Suprapubic skin (tissue), 4 donors: ENCODE measurements at regions not wholly inside any gene's neighbourhood (a gene's known extent, or its start where the extent isn't known, plus 50 kb on each side); places are given as distances from the start of the nearest gene placed in this dataset.
A peak's percentile ranks its signal among the peaks of the same experiment; 100 is the strongest.

Source experiments
- DNase-seq, 2 donors: peaks; one replicate each; pipeline ENCODE4 v3.0.0-alpha.2; 2019; ENCODE audit warnings: low spot score in 2 of 2
- H3K27ac ChIP-seq: fragments of 200-600 bp; sonication (generic); one replicate; pipeline ENCODE4 v1.5.1; 2019
- H3K27me3 ChIP-seq: fragments of 200-600 bp; sonication (generic); one replicate; pipeline ENCODE4 v1.5.1; 2019
- H3K36me3 ChIP-seq: fragments of 200-600 bp; sonication (generic); one replicate; pipeline ENCODE4 v1.5.1; 2019
- H3K4me1 ChIP-seq: fragments of 200-600 bp; sonication (generic); one replicate; pipeline ENCODE4 v1.5.1; 2019
- H3K4me3 ChIP-seq: fragments of 200-600 bp; sonication (generic); one replicate; pipeline ENCODE4 v1.5.1; 2019; ENCODE audit warnings: mild to moderate bottlenecking
- H3K9me3 ChIP-seq: fragments of 200-600 bp; sonication (generic); one replicate; pipeline ENCODE4 v1.5.1; 2019
- CTCF ChIP-seq, 2 donors: fragments of 200-600 bp in 1 of 2; fragments of 450-650 bp in 1 of 2; sonication (generic) in 1 of 2; IDR thresholded peaks; one replicate each; pipeline ENCODE4 v1.5.1; 2016 to 2019; ENCODE audit warnings: antibody characterized with exemption in 2 of 2, mild to moderate bottlenecking in 1 of 2, moderate library complexity in 1 of 2
- EP300 ChIP-seq: sonication (generic); formaldehyde crosslinking; IDR thresholded peaks from one replicate; pipeline ENCODE4 v1.6.1; 2017; ENCODE audit warnings: antibody characterized with exemption
- POLR2A ChIP-seq, 2 donors: fragments of 450-650 bp; IDR thresholded peaks; one replicate each; pipeline ENCODE4 v1.6.1; 2017; ENCODE audit warnings: antibody characterized with exemption in 2 of 2, mild to moderate bottlenecking in 2 of 2, moderate library complexity in 2 of 2
- POLR2AphosphoS5 ChIP-seq, 3 donors: sonication (generic); formaldehyde crosslinking; IDR thresholded peaks; one replicate each; pipeline ENCODE4 v1.6.1; 2017; ENCODE audit warnings: antibody characterized with exemption in 3 of 3
- WGBS: methylation state at CpG from one replicate; pipeline ENCODE4 v1.1.5; 2018; 5-methylcytosine and 5-hydroxymethylcytosine counted together

- Histone ChIP-seq H3K4me3 (no peak overlapping the region), H3K27ac (no peak overlapping the region), H3K27me3 (no peaks in the 10 kb centered on the region), H3K4me1 (no peaks in the 10 kb centered on the region), H3K9me3 (no peaks in the 10 kb centered on the region), H3K36me3 (no peaks in the 10 kb centered on the region)
- TF ChIP-seq POLR2A (IDR thresholded peaks at IDR 0.05): no peak
- no peak for TF ChIP-seq EP300
- no peak for TF ChIP-seq CTCF (IDR thresholded peaks at IDR 0.05)
- TF ChIP-seq POLR2AphosphoS5 (IDR thresholded peaks at IDR 0.05): no peak
- WGBS: 84% methylated on average over 3 of the region's 3 CpGs
- no peak for DNase-seq
These were observed 1243.1 kb downstream of the GATA3 start for GRCh38 chr10:9297580-9297979.

GRCh38 chr10:9299966-9300365 lies 1245.5 kb downstream of the GATA3 start:
- TF ChIP-seq POLR2AphosphoS5 (IDR thresholded peaks at IDR 0.05) (no peak), POLR2A (IDR thresholded peaks at IDR 0.05) (no peak), EP300 (no peak)
- no peaks in the 10 kb centered on the region for H3K36me3 ChIP-seq
- no peak overlapping the region for H3K4me3 ChIP-seq
- WGBS: 49% methylated on average over 2 of the region's 2 CpGs
- DNase-seq: no peak
- H3K27ac ChIP-seq: no peak overlapping the region
- H3K27me3 ChIP-seq: no peaks in the 10 kb centered on the region
- no peaks in the 10 kb centered on the region for H3K4me1 ChIP-seq
- H3K9me3 ChIP-seq: no peaks in the 10 kb centered on the region

- H3K36me3 ChIP-seq: no peaks in the 10 kb centered on the region
- H3K4me1 ChIP-seq: no peaks in the 10 kb centered on the region
- H3K27me3 ChIP-seq: no peaks in the 10 kb centered on the region
- no peaks in the 10 kb centered on the region for H3K9me3 ChIP-seq
- H3K4me3 ChIP-seq: no peak overlapping the region
- TF ChIP-seq CTCF (IDR thresholded peaks at IDR 0.05) (peak in 1 of 2 donors; percentile 12), POLR2AphosphoS5 (IDR thresholded peaks at IDR 0.05) (no peak)
- no peak for DNase-seq
- 29% methylated on average over 2 of the region's 2 CpGs for WGBS
- H3K27ac ChIP-seq: no peak overlapping the region
These were observed 1246.7 kb downstream of the GATA3 start for GRCh38 chr10:9301148-9301547.

GRCh38 chr10:9301554-9301953 lies 1247.1 kb downstream of the GATA3 start:
- TF ChIP-seq POLR2A (IDR thresholded peaks at IDR 0.05): no peak
- no peak for TF ChIP-seq CTCF (IDR thresholded peaks at IDR 0.05)
- no peaks in the 10 kb centered on the region for H3K9me3 ChIP-seq
- H3K4me3 ChIP-seq: no peak overlapping the region
- no peak overlapping the region for H3K27ac ChIP-seq
- peaks cover under 1% of the 10 kb centered on the region for H3K27me3 ChIP-seq
- DNase-seq: no peak
- H3K36me3 ChIP-seq: no peaks in the 10 kb centered on the region
- 57% methylated on average over 4 of the region's 4 CpGs for WGBS
- no peaks in the 10 kb centered on the region for H3K4me1 ChIP-seq

GRCh38 chr10:9302140-9302746 lies 1247.8 kb downstream of the GATA3 start:
- 31% methylated on average over 3 of the region's 3 CpGs for WGBS
- DNase-seq: no peak
- peaks cover 7% of the 10 kb centered on the region for H3K27me3 ChIP-seq
- no peak for TF ChIP-seq EP300
- peak; percentile 20 to 34 for TF ChIP-seq CTCF (IDR thresholded peaks at IDR 0.05)
- TF ChIP-seq POLR2A (IDR thresholded peaks at IDR 0.05): no peak
- no peak for TF ChIP-seq POLR2AphosphoS5 (IDR thresholded peaks at IDR 0.05)
- no peaks in the 10 kb centered on the region for H3K36me3 ChIP-seq
- H3K9me3 ChIP-seq: no peaks in the 10 kb centered on the region
- H3K4me3 ChIP-seq: no peak overlapping the region
- no peak overlapping the region for H3K27ac ChIP-seq
- H3K4me1 ChIP-seq: no peaks in the 10 kb centered on the region
